ENCODE measurements at regions not wholly inside any gene's neighbourhood (a gene's known extent, or its start where the extent isn't known, plus 50 kb on each side); places are given as distances from the start of the nearest gene placed in this dataset.
A peak's percentile ranks its signal among the peaks of the same experiment; 100 is the strongest.
"Not testable (repeated sequence)": the region's sequence is repeated elsewhere in the genome, so short reads cannot be mapped to it uniquely, and the experiment has no call there.

- no peak for DNase-seq (ENCODE audit: low read depth)
These were observed 77.0 kb downstream of the MRPL14 start for GRCh38 chr6:44049989-44050871.

- DNase-seq (ENCODE audit: low read depth), result no peak
These were observed 77.9 kb downstream of the MRPL14 start for GRCh38 chr6:44049163-44049988.

GRCh38 chr6:44048277-44048676, 79.0 kb downstream of the MRPL14 start:
- DNase-seq (ENCODE audit: low read depth), result no peak

DNA sequence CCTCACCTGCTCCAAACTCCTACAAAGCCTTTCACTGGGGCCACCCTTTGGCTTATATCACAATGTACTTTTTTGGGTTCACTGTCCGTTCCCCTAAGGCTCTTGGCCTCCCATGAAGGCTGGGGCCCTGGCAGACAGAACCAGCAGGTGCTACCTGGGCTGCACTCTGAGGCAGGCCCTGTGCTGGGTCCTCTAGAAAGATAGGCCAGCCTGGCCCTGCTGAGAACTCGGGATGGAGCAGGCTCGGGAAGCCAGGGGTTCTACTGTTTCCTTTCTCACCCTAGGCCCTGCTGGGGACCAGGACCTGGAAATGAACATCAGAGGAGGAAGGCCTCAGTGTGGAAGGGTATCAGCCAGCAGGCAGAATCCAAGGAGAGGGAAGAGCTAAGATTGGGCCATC, 79.5 kb downstream of the MRPL14 start:
- DNase-seq (ENCODE audit: low read depth), result no peak

DNA sequence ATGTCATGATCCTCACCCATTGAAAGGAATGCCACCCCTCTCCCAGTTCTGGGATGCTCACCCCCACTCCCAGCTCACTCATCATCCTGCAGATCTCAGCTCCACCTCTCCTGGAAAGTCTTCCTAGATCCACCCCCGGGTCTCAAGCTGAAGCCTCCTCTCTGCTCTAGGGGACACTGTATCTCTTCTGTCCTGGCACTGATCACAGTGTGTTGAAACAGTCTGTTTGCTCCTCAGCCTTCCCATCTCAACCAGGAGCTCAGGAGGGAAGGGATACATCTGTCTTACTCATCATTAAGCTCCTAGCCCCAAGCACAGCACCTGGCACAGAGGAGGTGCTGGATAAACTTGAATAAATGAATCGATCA, 80.1 kb downstream of the MRPL14 start:
- no peak for DNase-seq (ENCODE audit: low read depth)

GRCh38 chr6:44046516-44047178, 80.6 kb downstream of the MRPL14 start:
- DNase-seq (ENCODE audit: low read depth), result no peak

DNA sequence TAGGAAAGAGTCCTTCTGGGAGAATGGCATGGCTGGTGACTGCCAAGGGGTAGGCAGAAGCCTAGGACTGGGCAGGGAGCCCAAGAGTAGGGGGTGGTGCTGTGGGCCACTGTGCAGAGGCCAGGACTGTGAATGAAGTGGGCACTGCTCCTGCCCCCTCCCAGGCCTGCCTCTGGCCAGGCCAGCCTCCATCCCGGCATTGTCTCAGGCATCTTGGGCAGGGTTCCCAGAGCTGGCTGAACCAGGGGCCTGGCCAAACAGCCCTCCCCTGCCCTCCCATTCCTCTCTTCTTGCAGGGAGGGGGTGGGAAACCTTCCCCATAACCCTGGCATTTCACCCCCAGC, 81.6 kb downstream of the MRPL14 start:
- DNase-seq (ENCODE audit: low read depth), result no peak

DNA sequence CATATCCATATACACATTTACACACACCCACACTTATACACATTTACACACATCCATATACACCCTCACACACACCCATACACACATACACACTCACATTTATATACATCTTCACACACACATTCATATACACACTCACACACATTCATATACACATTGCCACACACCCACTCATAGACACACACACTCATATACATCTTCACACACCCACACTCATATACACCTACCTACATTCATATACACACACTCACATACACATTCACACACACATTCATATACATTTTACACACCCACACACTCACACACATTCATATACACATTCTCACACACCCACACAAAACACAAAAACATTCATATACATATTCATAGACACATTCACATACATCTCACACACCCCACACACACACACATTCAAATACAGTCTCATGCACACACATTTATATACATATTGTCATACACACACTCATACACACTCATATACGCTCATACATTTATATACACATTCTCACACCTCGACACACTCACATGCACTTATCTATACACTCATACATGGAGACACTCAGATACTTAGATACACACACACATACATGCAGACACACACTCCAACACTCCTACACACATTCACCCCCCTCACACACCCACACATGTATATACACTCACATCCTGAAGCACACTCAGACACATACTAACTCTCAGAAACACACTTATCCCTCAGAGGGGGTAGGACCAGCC, 82.1 kb downstream of the MRPL14 start:
- DNase-seq (ENCODE audit: low read depth), result no peak

DNA sequence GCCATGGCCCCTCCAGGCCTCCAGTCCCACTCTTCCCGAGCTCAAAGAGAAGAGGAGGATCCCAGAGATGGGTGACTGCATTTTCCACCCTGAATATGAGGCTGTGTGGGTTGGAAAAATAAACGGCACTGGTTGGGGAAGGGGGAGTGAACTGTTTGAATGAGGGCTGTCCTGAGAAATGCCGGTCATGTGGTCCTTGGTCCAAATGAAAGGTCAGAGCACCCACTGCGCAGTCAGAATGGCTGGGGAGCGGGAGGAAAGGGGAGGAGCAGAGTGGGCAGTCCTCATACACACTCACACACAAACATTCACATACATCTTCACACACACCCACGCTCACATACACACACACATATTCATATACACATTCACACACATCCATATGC, 83.1 kb downstream of the MRPL14 start:
- DNase-seq (ENCODE audit: low read depth), result no peak

DNA sequence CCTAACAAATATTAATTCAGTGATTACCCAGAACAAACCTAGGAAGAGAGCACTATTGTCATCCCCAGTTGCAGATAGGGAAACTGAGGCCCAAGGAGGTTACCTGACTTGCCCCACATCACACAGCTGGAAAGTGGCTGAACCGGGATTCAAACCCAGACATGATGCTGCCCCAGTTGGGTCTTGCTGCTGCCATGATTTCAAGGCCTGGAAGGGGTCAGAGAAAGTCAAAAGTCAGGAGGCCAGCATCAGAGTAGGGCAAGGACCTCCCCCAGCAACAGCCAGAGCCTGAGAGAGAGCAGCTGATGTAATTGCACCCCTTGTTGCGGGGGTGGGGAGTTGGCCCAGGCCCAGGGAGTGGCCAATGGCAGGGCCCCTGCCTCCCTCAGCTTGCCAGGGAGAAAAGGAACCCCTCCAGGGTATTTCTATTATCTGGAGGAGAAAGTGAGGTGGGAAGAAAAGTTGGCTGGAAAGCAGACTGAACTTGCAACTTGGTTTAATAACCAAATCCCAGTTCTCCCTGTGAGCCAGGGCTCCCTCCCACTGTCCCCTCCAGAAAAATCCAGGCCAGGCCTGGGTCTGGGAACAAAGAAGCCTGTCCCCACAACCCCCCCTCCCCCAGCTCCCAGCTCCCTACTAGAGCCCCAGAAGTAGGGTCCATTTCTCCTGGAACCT, 83.6 kb downstream of the MRPL14 start:
- no peak for DNase-seq (ENCODE audit: low read depth)

DNA sequence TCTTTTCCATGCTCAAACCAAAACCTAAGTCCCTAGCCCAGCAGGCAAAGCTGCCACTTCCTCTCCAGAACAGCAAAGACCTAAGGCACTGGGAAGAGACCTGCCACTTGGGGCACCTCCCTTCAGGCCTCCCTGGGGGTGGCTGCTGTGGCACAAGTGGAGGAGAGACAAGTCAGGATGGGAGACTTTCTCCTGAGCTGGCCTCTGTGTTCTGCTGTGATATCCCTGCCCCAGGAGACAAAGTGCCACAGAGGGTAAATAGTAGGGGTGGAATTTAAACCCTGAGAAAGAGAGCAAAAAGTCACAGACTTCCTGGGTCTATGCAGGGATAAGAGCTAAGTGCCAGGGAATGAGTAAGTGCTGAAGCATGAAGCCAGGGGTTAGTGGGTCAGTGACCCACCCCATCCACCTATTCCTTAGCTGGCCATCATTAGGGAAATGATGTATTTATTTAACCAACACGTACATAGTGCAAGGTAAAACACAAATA, 84.2 kb downstream of the MRPL14 start:
- no peak for DNase-seq (ENCODE audit: low read depth)

DNA sequence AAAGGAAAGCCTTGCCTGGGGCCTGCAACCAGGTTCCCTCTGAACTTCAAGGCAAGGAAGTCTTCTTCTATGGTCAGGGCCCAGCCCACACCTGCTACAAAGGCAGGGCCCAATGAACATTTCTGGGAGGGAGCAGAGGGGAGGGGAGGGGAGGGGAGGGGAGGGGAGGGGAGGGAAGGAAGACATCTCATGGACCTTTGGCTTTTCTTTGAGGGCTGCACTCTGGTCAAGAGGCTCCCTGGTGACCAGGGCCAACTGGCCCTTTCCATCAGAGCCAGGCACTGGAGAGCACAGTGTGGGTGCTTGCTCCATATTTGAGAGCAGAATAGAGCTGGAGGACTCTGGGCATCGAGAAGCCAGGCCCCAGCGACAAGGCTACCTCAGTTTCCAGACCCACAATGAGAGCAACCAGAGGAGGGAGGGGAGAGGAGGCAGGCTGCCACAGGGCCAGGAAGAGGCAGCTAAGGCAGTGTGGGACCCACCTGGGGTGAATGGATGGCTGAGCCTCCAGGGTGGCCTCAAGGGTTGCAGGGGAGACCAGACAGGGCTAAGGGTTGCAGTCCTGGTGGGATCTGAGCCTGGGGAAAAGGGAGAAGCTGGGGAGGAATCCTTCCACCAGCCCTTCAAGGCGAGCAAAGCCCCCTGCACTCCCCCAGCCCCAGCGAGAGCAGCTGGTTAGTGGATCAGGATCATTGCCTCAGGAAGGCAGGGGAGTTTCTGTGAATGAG, 84.8 kb downstream of the MRPL14 start:
- DNase-seq (ENCODE audit: low read depth), result no peak

GRCh38 chr6:44041461-44042260, 85.6 kb downstream of the MRPL14 start:
- DNase-seq (ENCODE audit: low read depth), result peak; percentile 90

DNA sequence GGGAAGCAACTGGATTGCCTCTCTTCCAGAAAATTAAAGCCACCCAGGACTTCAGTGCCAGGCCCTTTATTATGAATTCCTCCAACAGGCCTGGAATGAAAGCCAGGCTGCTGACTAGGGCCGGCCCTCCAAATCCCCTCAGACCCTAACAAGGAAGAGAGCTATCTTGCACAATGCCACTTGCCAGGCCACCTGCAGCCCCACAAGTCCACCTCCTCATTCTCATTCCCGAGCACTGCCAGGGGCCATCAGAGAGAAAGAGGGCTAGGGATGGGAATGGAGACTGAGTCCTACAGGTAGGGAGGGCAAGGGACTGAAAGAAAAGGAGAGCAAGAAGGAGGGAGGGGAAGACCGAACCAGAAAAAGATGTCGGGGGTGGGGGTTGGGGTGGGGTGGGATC, 86.5 kb downstream of the MRPL14 start:
- DNase-seq (ENCODE audit: low read depth), result no peak

DNA sequence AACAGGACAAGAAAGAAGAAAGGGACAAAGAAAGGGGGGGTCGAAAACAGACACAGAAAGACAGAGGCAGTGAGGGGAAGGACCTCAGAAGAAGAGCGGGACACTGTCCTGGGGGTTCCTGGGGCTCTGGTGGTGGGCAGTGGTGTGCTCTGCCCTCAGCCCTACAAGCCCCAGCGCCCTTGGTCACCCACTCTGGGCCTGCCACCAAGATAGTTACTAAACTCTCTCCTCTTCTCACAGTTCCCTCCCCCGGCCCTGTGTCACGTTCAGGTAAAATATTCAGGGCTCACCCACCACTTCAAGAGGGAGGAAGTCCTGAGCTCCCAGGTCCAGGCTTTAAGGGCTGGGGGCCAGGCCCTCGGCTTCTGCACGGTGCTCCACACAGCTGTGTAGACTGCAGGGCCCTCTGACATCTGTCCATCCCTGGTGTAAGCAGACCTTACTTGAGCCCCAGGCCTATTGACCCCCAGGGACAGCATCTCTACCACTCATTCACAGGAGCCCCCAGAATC, 87.4 kb downstream of the MRPL14 start:
- DNase-seq (ENCODE audit: low read depth), result no peak

DNA sequence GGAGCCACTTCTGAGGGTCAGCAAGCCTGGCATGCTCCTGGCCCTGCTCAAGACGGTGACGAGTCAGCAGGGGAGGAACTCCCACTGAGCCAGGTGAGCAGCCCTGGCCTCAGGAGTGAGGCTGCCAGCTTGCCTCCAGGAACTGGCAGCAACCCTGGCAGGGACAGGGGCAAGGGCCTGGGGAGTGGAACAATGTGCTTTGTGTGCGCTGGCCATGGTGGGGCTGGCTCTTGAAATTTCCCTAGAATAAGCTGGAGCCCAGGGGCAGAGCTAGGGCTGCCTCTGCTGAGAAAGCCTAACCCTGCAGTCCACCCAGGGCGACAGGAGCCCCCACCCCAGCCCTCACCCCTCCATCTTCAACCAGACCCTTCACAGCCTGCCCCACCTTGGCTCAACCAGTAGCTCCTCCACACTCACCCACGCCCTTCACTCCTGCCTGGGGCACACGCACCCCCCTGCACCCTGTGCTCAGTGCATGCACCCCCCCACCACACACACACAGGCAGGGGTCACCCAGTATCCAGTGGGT, 88.0 kb downstream of the MRPL14 start:
- no peak for DNase-seq (ENCODE audit: low read depth)

DNA sequence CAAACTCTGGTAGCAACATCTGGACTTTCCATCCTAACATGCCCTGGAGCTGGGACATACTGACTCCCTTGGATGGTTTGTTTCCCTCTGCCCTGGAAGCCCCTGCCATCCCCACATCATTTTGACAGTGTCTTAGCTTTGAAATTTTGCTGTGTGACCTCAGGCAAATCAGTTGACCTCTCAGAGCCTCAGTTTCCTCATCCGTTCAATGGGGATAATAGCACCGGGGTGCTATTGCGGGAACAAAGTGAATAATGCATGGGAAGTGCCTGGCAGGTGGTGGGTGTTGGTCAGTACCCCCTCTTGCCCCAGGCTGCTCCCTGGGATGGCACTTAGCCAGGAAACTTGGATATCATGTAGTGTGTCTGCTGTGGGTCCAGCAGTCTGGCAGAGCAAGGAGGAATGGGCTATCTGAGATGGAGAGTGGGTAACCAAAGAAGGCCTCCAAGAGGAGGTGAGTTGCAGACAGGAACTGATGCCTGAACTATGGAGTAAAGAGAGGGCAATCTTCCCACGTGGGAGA, 88.6 kb downstream of the MRPL14 start:
- DNase-seq (ENCODE audit: low read depth), result no peak

- DNase-seq (ENCODE audit: low read depth), result no peak
These were observed 89.3 kb downstream of the MRPL14 start for GRCh38 chr6:44037847-44038542.

GRCh38 chr6:44037276-44037675, 90.0 kb downstream of the MRPL14 start:
- not testable (repeated sequence) for DNase-seq (ENCODE audit: low read depth)
